ENCODE measurements at regions not wholly inside any gene's neighbourhood (a gene's known extent, or its start where the extent isn't known, plus 50 kb on each side); places are given as distances from the start of the nearest gene placed in this dataset.
"Not testable (repeated sequence)": the region's sequence is repeated elsewhere in the genome, so short reads cannot be mapped to it uniquely, and the experiment has no call there.

DNA sequence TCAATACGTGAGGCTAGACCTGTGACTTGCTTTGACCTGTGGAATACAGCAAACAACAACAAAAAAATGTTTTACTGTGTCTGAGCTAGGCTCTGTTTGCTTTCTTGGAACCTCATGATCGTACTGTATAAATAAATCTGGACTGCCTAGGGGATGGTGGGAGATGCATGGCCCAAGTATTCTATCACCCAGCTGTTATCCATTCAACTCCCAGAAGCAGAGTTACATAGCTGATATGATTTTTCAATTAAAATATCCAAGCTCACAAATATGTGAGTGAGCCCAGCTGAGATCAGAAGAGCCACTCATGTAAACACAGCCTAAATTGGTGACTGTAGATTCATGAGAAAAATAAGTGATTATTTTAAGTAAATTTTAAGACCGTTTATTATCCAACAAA lies 154.1 kb upstream of the THUMPD2 start:
- FAIRE-seq: no peak
- DNase-seq (ENCODE audit: low spot score in 2 of 2): no peak

DNA sequence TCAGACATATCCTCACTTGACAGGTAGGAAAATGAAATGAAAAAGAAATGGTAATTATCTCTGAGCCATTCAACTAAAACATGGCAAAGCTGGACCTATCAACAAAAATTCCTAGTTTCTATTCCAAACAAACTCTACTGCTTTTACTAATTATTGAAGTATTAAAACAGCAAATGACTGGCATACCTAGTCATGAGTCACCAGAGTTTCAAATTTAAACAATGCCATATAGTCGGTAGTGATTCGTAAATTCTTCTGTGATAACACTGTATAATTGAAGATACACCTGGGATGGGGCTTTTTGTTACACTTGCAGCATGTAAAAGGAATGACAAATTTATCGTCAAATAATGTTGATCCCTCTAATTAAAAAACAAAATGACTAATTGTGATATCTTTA lies 153.1 kb upstream of the THUMPD2 start:
- FAIRE-seq: no peak
- no peak for DNase-seq (ENCODE audit: low spot score in 2 of 2)

DNA sequence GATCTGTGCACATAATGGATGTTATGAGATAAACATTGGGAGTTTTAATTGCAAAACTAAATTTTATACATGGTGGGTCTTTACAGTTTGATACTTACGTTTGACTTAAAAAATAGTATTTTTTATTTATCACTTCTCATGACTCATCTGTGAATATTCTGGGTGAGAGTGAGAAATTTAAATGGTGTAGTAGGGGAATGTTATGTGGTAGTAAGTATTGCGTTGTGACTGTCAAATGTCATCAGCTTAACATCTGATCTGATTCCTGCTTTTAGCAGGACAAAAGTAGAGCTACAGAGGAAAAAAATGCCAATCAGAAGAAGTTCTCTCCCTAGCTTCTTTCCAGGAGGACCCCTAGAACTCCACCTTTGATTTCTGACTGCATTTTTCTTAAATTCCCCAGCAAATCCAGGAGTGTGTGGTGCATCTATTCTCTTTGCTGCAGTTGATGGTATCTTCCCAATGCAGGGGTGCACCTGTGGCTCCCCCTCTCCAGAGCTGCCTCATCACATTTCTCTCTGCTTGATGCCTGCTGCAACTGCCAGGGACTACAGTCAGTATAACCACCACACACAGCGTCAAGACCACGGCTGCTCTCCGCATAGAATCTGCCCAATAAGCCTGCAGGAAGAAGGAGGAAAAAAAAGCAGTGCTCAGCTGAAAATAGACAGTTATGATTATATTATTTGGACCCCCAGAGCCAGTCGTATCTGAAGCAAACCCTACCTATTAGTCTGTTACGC lies 151.3 kb upstream of the THUMPD2 start:
- FAIRE-seq: no peak

DNA sequence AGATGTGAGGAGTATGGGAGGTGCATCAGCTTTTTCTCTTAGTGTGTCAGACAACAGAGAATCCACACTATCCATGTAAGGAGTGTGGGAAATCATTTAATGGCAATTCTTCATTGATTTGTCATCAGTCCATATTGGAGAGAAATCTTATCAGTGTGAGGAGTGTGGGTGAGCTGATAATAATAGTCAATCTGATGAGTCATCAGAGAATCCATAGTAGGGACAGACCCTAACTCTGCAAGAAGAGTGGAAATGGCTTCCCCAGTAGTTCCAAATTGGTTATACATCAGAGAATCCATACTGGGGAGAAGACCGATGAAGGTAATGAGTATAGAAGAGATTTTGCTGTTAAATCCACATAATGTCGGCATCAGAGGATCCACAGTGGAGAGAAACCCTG lies 150.5 kb upstream of the THUMPD2 start:
- no peak for DNase-seq (ENCODE audit: low spot score in 2 of 2)
- FAIRE-seq: no peak

More for the DNA sequence above, 151.3 kb upstream of the THUMPD2 start:
- DNase-seq (ENCODE audit: low spot score in 2 of 2): no peak

DNA sequence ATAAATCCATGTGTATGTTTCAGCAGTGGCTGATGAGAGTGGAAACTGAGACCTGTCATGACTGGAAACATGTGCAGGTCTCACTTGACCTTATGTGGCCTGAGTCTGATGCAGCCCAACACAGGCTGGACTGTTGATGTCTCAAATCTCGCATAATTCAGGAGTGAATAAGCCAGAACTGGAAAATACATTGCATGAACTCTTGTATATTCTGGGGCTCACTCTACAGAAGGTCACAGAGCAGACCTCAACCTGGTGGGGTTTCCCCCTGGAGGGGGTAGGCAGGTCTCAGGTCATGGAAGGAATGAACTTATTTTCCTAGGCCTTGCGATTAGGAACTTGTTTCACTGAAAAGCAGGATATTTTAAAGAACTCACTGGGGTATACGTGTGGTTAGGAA lies 146.3 kb upstream of the THUMPD2 start:
- DNase-seq (ENCODE audit: low spot score in 2 of 2): no peak
- no peak for FAIRE-seq

DNA sequence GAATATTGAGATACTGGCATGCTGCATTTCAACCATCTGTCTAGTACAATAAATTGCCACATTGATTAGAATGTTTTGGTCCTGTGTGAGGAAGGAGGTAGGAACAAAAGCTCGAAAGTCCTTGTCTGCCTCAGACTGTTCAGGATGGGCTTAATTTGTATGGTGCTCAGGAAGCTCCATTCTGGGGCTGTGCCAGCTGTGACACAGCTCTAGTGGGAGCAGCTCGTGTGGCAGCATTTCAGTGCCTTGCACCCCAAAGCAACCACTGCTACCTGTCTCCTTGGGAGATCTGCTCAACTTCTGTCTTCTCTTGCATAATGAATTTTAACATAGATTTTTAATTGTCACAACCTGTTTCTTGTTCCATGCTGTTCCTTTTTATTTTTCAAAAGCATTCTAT lies 144.4 kb upstream of the THUMPD2 start:
- FAIRE-seq (no peak), DNase-seq (ENCODE audit: low spot score in 2 of 2) (no peak)

DNA sequence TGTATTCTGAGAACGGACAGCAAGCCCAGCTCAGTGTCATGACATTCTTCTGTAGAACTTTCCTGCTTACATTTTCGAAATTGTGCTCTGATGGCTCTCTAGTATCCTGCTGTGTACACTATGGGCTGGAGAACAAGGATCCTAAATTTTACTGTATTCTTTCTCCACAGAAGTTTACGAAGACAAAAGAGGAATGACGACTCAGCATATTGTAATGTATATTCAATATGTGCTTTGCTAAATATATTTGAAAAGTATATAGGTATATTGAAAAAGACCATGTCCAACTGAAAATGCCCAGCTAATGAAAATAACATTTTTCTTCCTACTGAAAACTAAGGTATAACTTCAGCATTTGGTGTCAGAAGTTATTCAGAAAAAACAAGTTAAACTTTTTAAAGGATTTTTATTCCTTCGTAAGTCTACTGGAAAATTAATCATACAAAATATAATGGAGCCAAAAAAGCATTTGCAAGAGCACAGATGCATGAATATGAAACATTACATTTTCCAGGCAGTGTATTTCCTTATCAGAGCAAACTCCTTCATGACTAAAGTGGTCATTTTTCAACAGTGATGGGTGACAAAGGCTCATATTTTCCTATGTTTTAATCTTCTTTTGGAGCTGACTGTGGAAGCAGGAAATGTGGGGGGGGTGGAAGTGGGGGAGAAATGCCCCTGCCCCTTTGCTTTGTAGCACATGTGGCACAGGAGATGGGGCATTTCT lies 143.8 kb upstream of the THUMPD2 start:
- DNase-seq (ENCODE audit: low spot score in 2 of 2) (no peak), FAIRE-seq (no peak)

DNA sequence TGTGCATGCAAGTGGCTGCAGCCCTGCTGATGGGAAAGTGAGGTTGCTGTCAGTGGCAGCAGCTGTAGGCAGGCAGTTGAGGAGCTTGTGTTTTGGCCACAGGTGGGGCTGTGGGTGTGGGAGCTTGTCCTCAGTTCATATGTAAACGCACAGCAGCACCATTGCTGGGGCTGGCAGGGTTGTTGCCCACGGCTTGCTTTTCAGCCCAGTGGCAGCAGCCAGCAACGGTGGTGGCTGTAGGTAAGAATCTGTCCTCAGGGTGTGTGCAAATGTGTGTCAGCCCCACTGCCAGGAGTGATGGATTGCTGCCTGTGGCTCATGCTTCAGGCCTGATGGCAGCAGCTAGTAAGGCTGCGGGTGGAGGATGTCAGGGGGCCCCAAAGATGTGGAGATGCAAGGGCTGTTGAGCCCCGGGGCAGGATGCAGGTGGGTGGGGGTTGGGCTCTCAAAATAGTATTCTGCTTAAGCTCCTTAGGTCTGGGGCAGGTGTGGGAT lies 141.3 kb upstream of the THUMPD2 start:
- FAIRE-seq: no peak
- no peak for DNase-seq (ENCODE audit: low spot score in 2 of 2)

DNA sequence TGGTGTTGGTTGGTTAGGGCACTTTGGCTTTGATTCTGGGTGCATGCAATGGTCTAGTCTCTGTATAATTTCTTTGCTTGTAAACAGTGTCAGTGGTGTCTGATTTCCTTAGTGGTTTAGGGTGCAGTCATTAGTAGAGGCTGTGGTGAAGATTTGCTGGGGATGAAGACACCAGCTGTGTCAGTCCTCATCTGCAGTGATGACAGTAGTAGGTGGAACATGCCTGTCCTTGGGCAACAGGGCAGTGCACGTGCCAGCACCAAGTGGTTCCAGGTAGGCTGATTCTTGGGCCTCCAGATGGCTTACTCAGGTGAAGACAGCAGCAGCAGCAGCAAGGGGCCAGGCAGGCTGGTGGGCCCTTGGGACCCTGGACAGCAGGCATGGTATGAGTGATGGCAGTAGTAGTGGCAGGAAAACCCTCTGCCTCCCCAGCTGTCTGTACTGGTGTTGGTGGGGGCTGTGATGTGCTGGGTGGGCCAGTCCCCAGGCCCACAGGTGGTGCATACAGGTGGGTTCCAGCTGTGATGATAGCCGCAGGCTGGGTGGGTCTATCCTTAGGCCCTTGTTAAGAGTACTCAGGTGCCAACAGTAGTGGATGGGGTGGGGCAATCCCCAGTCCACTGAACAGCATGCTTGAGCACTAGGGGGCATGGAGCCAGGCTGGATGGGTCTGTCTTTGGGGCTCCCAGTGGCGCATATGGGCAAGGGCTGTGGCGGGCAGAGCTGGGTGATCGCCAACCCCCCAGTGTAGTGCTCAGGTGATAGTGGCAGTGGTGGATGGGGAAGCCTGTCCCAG lies 140.7 kb upstream of the THUMPD2 start:
- FAIRE-seq (no peak), DNase-seq (ENCODE audit: low spot score in 2 of 2) (no peak)

DNA sequence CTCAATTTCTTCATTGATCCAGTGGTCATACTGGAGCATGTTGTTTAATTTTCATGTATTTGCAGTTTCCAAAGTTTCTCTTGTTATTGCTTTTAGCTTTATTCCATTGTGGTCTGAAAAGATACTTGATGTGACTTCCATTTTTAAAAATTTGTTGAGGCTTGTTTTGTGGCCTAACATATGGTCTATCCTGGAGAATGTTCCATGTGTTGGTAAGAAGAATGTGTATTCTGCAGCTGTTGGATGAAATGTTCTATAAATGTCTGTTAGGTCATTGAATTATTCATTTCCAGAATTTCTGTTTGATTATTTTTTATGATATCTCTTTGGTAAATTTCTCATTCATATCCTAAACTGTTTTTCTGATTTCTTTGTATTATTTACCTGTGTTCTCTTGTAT lies 139.8 kb upstream of the THUMPD2 start:
- no peak for DNase-seq (ENCODE audit: low spot score in 2 of 2)
- FAIRE-seq: no peak

DNA sequence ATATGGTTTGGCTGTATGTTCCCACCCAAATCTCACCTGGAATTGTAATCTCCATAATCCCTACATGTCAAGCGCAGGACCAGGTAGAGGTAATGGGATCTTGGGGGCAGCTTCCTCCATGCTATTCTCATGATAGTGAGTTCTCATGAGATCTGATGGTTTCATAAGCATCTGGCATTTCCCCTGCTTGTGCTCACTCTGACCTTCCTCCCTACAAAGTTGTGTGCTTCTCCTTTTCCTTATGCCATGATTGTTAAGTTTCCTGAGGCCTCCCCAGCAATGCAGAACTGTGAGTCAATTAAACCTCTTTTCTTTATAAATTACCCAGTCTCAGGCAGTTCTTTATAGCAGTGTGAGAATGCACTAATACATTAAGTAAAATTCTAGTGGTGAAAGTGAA lies 138.3 kb upstream of the THUMPD2 start:
- not testable (repeated sequence) for DNase-seq (ENCODE audit: low spot score in 2 of 2); FAIRE-seq

DNA sequence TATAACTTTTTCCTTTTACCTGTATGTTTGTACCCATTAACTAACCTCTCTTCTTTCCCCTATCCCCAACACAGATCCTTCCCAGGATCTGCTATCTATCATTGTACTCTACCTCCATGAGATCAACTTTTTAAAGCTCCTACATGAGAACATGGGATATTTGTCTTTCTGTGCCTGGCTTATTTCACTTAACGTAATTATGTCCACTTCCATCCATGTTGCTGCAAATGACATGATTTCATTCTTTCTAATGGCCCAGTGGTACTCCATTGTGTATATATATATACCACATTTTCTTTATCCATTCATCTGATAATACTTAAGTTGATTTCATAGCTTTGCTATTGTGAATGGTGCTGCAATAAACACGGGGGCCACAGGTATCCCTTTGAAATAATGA lies 135.9 kb upstream of the THUMPD2 start:
- no peak for DNase-seq (ENCODE audit: low spot score in 2 of 2)
- FAIRE-seq: no peak

DNA sequence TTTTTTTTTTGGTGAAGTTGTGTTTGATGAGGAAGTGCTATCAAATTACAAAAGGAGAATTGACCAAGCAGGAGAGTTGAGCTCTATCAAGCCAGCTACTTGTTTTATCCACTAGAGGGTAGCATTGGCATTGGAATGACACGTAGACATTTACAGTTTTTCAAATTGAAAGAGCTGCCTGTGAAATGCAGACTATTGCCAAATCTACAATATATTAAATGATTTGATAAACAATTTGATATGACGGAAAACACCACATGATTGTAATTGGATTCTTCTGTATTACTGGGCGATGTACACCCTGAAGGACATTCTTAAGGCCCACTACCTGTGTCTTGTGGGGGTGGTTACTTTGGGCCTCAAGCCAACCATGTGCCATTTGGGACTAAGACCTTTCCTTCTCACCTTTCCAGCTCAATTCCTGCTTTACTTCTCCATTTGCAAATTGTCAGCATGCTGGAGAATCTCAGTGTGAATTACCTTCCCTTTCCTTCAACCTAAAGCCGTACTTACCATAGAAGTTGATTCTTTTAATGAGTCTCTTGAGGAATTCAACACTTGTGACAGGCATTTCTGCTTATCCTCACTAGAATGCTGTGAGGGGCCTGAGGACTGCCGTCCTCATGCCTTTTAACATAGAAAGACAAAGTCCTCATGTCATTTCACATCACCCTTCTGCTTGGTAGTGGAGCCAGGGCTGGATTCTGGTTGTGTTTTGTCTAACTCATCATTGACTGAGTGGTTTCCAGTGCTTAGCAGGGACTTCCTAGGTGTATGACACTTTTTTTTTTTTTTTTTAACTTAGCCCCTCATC lies 134.8 kb upstream of the THUMPD2 start:
- peak; percentile 93 for FAIRE-seq
- peak; percentile 18 to 34 for DNase-seq (ENCODE audit: low spot score in 2 of 2)

DNA sequence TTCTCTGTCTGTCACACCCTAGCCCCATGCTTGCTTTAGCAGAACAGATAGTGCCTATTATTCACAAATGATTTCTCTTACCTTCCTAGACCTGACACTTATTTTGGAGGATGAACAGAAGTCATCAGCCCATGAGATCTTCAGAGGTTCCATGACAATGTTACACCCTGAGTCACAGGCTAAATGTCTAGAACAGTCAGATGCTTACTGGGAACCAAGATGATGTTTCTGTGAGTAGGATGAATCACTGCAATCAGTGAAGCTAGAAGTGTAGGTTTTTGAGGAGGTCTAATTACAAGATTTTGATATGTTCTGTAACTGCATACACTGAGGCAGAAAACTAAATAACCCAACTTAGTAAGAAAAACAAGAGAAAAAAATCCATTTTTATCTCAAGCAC lies 123.0 kb upstream of the THUMPD2 start:
- DNase-seq (ENCODE audit: low spot score in 2 of 2) (no peak), FAIRE-seq (no peak)

DNA sequence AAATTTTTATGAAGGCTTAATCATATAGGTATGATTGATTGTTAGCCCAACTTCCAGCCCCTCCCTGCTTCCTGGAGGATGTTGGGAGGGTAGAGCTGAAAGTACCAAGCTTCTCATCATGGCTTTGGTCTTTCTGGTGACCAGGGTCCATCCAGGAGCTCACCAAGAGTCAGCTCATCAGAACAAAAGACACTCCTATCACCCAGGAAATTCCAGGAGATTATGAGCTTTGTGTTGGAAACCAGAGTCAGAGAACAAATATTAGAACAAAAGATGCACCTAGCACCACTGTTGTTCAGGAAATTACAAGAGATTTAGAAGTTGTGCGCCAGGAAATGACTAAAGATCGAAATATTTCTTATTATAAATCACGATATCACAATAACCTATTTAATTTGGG lies 119.9 kb upstream of the THUMPD2 start:
- FAIRE-seq (no peak), DNase-seq (ENCODE audit: low spot score in 2 of 2) (no peak)

DNA sequence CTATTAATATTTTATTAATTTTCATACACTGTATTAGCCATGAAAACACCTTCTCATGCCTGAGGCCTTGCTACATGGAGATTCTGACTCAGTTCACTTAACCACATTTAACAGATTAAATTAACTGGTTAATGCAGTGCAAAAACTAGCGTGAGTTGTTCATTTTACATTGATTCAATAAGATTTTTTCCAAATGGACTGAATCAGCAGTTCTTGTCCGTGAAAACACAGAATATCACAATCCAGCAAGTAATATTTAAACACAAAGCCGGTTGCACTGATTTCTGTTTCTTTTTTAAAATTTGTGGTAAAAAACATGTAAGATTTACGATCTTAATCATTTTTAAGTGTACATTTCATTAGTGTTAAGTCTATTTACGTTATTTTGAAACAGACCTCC lies 118.2 kb upstream of the THUMPD2 start:
- DNase-seq (ENCODE audit: low spot score in 2 of 2) (no peak), FAIRE-seq (no peak)

DNA sequence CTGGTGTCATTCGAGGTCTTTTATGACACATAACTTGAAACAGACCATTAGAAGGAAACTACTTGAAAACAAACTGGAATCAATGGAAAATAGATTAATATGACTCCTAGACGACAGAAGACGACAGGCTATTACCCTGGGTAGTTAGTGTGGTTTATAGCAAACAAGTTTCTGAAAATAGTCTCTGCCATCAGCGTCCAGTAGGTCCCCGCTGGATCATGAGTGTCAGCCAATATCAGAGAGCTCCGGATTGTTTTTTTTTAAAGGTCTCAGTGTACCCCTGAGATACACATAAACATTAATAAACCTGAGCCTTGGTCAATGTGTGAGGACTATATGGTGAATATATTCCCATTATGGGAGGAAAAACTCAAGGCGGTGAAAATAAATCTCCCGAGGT lies 115.0 kb upstream of the THUMPD2 start:
- DNase-seq (ENCODE audit: low spot score in 2 of 2) (no peak), FAIRE-seq (no peak)

DNA sequence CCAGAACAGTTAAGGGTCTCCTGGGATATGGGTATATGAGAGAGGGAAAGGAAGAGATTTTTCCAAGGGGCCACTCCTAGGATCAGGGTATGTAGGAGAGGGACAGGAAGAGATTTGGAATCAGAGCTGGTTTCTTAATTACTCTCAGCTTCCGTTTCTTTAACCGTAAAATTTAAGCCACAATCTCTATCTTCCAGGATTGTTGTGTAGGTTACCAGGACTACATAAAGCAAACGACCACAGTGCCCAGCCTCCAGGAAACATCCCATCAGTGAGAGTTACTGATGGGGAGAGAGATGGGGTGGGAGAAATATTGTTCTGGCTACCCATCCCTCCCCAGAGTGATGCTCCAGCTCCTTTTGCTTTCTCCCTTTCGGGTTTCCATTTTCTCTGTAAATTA lies 114.6 kb upstream of the THUMPD2 start:
- DNase-seq (ENCODE audit: low spot score in 2 of 2): no peak
- FAIRE-seq: no peak

DNA sequence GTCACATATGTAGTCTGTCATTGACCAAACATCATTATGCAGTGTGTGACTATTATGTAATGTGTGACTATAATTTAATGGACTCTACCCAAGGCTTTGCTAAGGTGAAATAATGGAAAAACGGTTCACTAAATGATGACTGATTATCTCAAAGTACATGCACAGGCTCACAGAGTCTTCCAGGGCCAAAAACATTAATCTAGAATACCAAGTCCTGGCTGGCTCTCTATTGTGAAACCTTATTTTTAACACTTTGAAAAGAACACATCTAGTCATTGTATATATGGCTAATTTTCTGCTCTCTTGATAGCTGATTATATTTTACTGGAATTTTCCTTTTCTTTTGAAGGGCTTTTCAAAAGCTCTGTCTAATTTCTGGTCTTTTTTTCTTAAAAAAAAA lies 102.9 kb upstream of the THUMPD2 start:
- no peak for FAIRE-seq
- DNase-seq (ENCODE audit: low spot score in 2 of 2): no peak

DNA sequence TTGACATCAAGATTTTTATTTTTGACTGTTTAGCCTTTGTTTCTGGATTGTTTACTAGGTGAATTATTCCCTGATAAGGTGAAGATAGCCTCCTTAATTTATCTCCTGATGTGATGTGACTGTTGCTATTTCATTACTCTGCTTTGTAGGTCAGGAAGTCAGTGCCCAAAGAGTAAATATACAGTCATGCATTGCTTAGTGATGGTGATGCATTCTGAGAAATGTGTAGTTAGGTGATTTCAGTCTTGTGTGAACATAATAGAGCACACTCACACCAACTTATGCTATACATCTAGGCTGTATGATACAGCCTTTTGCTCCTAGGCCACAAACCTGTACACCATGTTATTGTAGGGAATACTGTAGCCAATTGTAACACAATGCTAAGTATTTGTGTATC lies 102.4 kb upstream of the THUMPD2 start:
- no peak for FAIRE-seq
- no peak for DNase-seq (ENCODE audit: low spot score in 2 of 2)

All from frontal cortex (tissue), 3 donors.